ENCODE measurements at regions not wholly inside any gene's neighbourhood (a gene's known extent, or its start where the extent isn't known, plus 50 kb on each side); places are given as distances from the start of the nearest gene placed in this dataset.
"Not testable (repeated sequence)": the region's sequence is repeated elsewhere in the genome, so short reads cannot be mapped to it uniquely, and the experiment has no call there.

- TF ChIP-seq POLR2A, CTCF (IDR thresholded peaks at IDR 0.05): not testable (repeated sequence)
Observed at GRCh38 chr5:110284121-110284520, 442.4 kb downstream of the TMEM232 start.
